Activated CD8-positive, alpha-beta T cell treated with anti-CD3 and anti-CD28 coated beads, Interleukin-2, amount 10 ng/mL, durations not matched to agents 7 days and 5 days (primary cell): ENCODE measurements at regions not wholly inside any gene's neighbourhood (a gene's known extent, or its start where the extent isn't known, plus 50 kb on each side); places are given as distances from the start of the nearest gene placed in this dataset.
"Not testable (repeated sequence)": the region's sequence is repeated elsewhere in the genome, so short reads cannot be mapped to it uniquely, and the experiment has no call there.

Experiments
- ATAC-seq: fragments of 150-1000 bp; cut with Tn5 transposase; one replicate; pipeline ENCODE4 v1.10.0; 2021; ENCODE audit warnings: moderate library complexity
- CTCF ChIA-PET: fragments of 350-600 bp; sonication (Branson Sonifier 250); formaldehyde crosslinking; loops from one replicate; lab custom pipeline; 2021; ENCODE audit warnings: antibody characterized with exemption; lab: Charles Lee
- POLR2A ChIA-PET: fragments of 350-600 bp; sonication (Branson Sonifier 250); formaldehyde crosslinking; loops from one replicate; lab custom pipeline; 2021; ENCODE audit warnings: antibody characterized with exemption; lab: Charles Lee
- DNase-seq: peaks from one replicate; pipeline ENCODE4 v3.0.0-alpha.2; 2020
- H3K27ac Mint-ChIP-seq: one replicate; pipeline ENCODE4 v1.8.0; 2021; ENCODE audit warnings: mild to moderate bottlenecking, mixed read lengths
- H3K27me3 Mint-ChIP-seq: one replicate; pipeline ENCODE4 v1.8.0; 2021; ENCODE audit warnings: low read depth, mixed read lengths
- H3K36me3 Mint-ChIP-seq: one replicate; pipeline ENCODE4 v1.8.0; 2021; ENCODE audit warnings: low read depth, mixed read lengths
- H3K4me1 Mint-ChIP-seq: one replicate; pipeline ENCODE4 v1.8.0; 2021; ENCODE audit warnings: low read depth, mixed read lengths
- H3K4me3 Mint-ChIP-seq: one replicate; pipeline ENCODE4 v1.8.0; 2021; ENCODE audit warnings: mild to moderate bottlenecking, mixed read lengths
- H3K9me3 Mint-ChIP-seq: one replicate; pipeline ENCODE4 v1.8.0; 2022; ENCODE audit warnings: mixed read lengths; ENCODE audit not compliant: insufficient read depth

DNA sequence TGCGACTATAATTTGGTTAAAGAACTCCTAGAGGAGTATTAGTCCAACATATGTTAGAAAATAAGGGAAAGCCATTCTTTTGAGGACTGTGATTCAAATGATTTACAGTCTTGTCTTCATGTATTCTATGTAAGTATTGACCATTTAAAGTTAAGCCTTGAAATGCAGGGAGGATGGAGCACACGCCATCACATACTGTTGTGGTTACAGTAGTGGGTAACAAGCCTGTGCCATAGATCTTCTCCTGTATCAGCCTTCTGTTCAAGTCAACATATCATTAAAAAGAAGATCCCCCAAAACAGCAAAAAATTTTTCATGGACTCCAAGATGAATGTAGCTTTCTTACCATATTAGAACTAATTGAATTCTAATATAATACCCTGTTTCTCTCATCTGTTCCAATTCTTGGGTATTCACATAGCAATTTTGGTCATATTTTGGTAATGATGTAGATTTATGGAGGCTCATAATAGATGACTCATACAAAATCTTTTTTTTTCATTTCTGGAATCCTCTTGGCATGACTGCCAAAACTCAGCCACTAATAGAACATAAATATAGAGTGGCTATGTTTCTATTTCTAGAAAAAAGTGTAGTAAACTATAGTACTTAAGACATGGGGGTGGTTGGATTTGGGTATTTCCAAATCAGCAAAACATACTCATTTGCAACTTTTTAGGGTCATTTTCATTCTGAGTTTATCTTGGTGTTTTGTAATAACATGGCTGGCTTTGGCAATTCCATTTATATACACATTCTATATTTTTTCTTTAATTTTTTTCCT, 413.5 kb downstream of the BCKDHB start:
- no peaks in the 10 kb centered on the region for H3K36me3 Mint-ChIP-seq
- POLR2A ChIA-PET: no interaction called here
- H3K27me3 Mint-ChIP-seq: no peaks in the 10 kb centered on the region
- H3K9me3 Mint-ChIP-seq: no peaks in the 10 kb centered on the region
- no peak overlapping the region for H3K27ac Mint-ChIP-seq
- no peak for ATAC-seq
- H3K4me1 Mint-ChIP-seq: peaks cover 9% of the 10 kb centered on the region
- no peak overlapping the region for H3K4me3 Mint-ChIP-seq
- DNase-seq: no peak
- CTCF ChIA-PET: no interaction called here

DNA sequence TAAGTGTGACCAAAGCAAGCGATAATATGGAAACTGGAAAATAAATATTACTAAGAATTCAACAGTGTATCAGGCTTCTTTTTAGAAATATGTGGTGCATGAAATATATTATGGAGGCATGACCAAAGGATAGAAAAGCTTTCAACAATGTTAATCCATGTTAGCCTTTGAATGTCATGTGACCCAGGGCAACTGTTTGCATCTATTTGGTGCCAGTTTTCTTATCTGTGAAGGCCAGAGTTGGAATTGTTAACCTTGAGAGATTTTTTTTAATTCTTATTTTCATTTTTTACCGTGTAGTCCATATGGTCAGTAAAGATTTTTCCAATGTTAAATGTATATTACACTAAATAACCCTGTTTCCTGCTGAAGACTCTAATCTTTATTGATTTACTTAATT, 411.1 kb downstream of the BCKDHB start:
- Mint-ChIP-seq H3K4me1 (no peaks in the 10 kb centered on the region), H3K9me3 (no peaks in the 10 kb centered on the region), H3K27ac (no peak overlapping the region), H3K36me3 (no peaks in the 10 kb centered on the region), H3K4me3 (no peak overlapping the region), H3K27me3 (no peaks in the 10 kb centered on the region)
- ATAC-seq: no peak
- POLR2A ChIA-PET: no interaction called here
- CTCF ChIA-PET: no interaction called here
- DNase-seq: no peak

DNA sequence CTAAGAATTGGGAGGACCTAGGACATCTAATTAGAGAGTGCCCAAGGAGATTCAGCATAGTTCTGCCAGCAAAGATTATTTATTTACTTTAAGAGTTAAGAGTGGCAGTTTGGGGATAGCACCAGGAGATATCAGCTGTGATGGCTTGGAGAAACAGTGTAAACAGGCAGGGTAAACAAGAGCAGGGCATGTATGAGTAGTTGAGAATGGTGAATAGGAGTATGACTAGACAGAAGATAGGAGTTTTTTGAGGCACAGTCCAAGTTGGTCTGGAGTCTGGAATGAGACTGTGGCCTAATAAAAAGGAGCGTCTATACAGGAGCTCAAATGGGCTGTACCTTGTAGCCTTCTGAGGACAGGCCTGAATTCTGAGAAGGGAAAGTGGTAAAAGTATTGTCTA, 404.1 kb downstream of the BCKDHB start:
- DNase-seq, H3K9me3 Mint-ChIP-seq, H3K27ac Mint-ChIP-seq, H3K4me1 Mint-ChIP-seq, H3K4me3 Mint-ChIP-seq, POLR2A ChIA-PET, H3K36me3 Mint-ChIP-seq, CTCF ChIA-PET, ATAC-seq, H3K27me3 Mint-ChIP-seq: not testable (repeated sequence)

DNA sequence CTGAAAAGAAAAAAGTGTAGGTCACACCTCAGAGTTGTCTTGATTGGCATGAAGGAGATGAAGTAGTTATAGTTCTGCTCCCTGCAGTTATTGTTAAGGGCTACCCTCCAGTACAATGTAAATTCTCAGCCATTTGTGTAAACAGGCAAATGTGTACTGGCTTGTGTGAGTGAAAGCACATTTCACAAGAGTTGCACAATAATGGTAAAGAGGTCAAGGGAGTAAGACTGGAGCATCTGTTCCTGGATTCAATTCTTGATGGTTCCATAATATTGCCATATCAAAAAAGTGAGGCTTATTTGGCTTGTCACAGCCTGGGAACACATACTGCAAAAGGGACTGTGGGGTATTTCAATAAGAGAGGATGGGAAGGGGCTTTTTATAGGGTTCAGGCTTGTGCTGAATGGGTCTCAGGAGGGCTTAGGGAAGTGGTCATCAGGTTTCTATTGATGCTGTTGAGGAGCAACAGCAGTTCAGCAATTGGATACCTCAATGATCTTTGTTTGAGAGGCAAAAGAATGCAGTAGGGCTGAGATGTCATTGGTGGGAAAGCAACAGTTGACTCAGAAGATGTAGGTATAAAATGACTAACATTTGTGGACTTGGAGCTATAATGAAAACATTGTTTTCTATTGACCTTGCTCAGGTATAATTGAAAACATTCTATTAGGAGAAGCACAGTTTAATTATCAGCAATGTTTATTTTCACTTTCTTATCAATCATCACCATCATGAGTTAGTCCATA, 402.6 kb downstream of the BCKDHB start:
- Mint-ChIP-seq H3K4me1 (no peaks in the 10 kb centered on the region), H3K36me3 (no peaks in the 10 kb centered on the region), H3K4me3 (no peak overlapping the region), H3K9me3 (no peaks in the 10 kb centered on the region), H3K27me3 (no peaks in the 10 kb centered on the region), H3K27ac (no peak overlapping the region)
- ATAC-seq (no peak), DNase-seq (no peak)
- POLR2A ChIA-PET: no interaction called here
- CTCF ChIA-PET: no interaction called here

DNA sequence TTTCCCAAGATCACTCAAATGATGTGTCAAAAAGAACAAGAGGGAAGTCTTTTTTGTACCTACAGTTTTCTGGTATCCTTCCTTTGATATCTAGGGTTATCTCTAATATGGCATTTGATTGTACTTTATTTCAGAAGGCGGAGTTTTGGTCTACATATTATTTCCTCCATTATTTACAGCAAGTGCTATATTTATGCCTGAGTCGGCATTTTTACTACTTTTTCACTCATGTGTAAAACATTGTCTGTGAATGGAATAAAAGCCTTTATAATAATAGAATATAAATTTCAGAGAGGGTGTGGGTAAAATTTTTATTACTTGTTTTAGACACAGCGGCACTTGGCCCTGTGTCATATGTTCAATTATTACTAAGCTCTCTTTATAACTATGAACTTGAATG, 398.4 kb downstream of the BCKDHB start:
- Mint-ChIP-seq H3K9me3 (no peaks in the 10 kb centered on the region), H3K27me3 (no peaks in the 10 kb centered on the region), H3K4me3 (no peak overlapping the region), H3K4me1 (no peaks in the 10 kb centered on the region), H3K27ac (no peak overlapping the region), H3K36me3 (no peaks in the 10 kb centered on the region)
- DNase-seq (no peak), ATAC-seq (no peak)
- POLR2A ChIA-PET: no interaction called here
- CTCF ChIA-PET: no interaction called here

DNA sequence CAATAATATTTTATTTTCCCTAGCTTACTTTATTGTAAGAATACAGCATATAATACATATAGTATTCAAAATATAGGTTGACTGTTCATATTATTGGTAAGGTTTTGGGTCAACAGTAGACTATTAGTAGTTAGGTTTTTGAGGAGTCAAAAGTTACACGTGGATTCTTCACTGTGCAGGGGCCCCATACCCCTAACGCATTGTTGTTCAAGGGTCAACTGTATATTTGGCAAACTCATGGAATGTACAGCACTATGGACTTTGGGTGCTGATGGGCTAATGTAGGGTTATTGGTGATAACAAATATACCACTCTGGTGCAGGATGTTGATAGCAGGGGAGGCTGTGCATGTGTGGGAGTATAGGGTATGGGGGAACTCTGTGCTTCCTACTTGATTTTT, 397.2 kb downstream of the BCKDHB start:
- Mint-ChIP-seq H3K27ac (no peak overlapping the region), H3K27me3 (no peaks in the 10 kb centered on the region), H3K4me3 (no peak overlapping the region), H3K36me3 (no peaks in the 10 kb centered on the region), H3K4me1 (no peaks in the 10 kb centered on the region), H3K9me3 (no peaks in the 10 kb centered on the region)
- CTCF ChIA-PET: no interaction called here
- POLR2A ChIA-PET: no interaction called here
- DNase-seq: no peak
- no peak for ATAC-seq

DNA sequence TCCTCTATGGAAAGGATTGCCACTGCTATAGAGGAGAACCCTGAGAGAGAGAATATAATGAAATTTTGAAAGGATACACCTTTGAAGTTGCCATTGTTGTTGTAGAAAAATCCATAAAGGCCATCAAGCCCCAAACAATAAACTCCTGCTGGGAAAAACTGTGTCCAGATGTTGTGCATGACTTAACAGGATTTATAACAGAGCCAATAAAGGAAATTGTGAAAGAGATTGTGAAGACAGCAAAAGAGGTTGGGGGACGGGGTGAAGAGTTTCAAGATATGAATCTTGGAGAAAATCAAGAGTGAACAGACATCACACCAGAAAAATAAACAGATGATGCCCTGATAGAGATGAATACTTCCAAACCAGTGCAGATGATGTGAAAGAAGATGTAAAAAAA, 396.4 kb downstream of the BCKDHB start:
- Mint-ChIP-seq H3K9me3 (no peaks in the 10 kb centered on the region), H3K4me1 (no peaks in the 10 kb centered on the region), H3K27ac (no peak overlapping the region), H3K36me3 (no peaks in the 10 kb centered on the region), H3K27me3 (no peaks in the 10 kb centered on the region), H3K4me3 (no peak overlapping the region)
- ATAC-seq (no peak), DNase-seq (no peak)
- ChIA-PET POLR2A (no interaction called here), CTCF (no interaction called here)

DNA sequence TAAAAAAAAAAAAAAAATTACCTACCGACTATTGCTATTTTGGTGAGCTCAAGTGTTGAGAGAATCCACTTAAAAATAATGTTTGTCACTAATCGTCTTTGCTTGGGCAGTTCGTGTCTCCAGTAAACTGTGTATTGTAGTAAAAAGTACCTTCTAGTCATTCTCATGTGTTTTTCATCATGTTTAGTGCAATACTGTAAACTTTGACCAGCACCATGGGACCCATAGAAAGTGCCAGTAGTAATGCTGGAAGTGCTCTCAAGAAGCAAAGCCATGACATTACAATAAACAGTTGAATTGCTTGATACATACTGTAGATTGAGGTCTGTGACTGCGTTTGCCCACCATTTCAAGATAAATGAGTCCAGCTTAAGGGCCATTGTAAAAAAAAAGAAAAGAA, 395.2 kb downstream of the BCKDHB start:
- H3K36me3 Mint-ChIP-seq: no peaks in the 10 kb centered on the region
- no peaks in the 10 kb centered on the region for H3K9me3 Mint-ChIP-seq
- ChIA-PET POLR2A (no interaction called here), CTCF (no interaction called here)
- H3K4me3 Mint-ChIP-seq: no peak overlapping the region
- H3K27me3 Mint-ChIP-seq: no peaks in the 10 kb centered on the region
- ATAC-seq (no peak), DNase-seq (no peak)
- no peak overlapping the region for H3K27ac Mint-ChIP-seq
- H3K4me1 Mint-ChIP-seq: no peaks in the 10 kb centered on the region

DNA sequence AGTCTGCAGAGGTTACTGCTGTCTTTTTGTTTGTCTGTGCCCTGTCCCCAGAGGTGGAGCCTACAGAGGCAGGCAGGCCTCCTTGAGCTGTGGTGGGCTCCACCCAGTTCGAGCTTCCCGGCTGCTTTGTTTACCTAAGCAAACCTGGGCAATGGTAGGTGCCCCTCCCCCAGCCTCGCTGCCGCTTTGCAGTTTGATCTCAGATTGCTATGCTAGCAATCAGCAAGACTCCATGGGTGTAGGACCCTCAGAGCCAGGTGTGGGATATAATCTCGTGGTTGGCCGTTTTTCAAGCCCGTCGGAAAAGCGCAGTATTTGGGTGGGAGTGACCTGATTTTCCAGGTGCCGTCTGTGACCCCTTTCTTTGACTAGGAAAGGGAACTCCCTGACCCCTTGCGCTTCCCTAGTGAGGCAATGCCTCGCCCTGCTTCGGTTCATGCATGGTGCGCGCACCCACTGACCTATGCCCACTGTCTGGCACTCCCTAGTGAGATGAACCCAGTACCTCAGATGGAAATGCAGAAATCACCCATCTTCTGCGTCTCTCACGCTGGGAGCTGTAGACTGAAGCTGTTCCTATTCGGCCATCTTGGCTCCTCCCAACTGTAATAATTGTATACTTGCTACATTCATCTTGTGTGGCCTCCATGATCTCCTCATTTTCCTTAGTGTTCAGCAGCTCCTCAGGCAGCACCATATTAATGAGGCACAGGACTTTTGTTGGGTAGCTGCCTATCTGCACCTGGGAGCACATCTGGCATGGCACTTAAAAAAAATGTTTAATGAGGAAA, 391.4 kb downstream of the BCKDHB start:
- DNase-seq, H3K4me1 Mint-ChIP-seq, H3K27me3 Mint-ChIP-seq, POLR2A ChIA-PET, CTCF ChIA-PET, H3K27ac Mint-ChIP-seq, ATAC-seq, H3K36me3 Mint-ChIP-seq, H3K9me3 Mint-ChIP-seq, H3K4me3 Mint-ChIP-seq: not testable (repeated sequence)

DNA sequence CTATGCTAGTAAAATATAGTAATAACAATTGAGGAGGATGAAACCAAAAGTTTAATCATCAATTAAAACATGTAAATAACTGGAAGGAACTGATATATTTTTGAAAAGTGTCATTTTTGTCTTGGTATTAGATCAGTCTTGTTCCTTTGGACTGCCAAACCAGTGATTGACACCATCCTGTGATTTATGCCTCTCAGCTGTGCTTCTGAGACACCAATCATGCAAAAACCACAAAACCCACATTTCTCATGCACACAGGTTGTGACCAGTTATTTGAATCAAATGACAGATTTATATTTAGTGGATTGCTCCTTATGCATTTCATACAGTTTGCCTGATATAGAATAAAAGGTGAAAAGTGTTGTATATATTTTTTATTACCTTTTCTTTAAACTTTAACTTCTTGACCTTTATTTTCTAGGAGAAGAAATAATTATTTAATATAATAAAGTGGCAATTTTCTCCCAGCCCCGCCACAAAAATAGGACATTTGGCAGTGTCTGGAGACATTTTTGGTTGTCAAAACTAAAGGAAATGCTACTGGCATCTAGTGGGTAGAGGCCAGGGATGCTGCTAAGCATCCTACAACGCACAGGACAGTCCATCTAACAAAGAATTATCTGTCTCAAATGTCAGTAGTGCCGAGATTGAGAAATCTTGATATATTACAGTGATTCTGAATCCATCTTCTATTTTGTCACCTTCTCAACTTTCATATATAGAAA, 383.6 kb downstream of the BCKDHB start:
- CTCF ChIA-PET: no interaction called here
- POLR2A ChIA-PET: no interaction called here
- H3K4me3 Mint-ChIP-seq: no peak overlapping the region

DNA sequence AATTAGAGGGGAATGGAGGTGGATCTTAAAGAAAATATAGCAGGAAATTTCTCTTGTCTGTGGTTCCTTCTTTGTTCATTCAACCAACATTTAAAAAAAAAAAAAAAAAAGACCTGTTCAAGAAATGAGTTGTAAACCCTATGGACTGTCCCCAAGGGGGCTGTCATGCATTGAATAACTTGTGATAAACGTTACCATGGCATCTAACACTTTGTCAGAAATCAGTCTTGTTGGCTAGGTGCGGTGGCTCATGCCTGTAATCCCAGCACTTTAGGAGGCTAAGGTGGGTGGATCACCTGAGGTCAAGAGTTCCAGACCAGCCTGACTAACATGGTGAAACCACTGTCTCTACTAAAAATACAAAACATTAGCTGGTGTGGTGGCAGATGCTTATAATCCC, 381.7 kb downstream of the BCKDHB start:
- CTCF ChIA-PET: no interaction called here
- H3K4me3 Mint-ChIP-seq: no peak overlapping the region
- H3K9me3 Mint-ChIP-seq: no peaks in the 10 kb centered on the region
- no peaks in the 10 kb centered on the region for H3K36me3 Mint-ChIP-seq
- DNase-seq (no peak), ATAC-seq (no peak)
- no peak overlapping the region for H3K27ac Mint-ChIP-seq
- POLR2A ChIA-PET: no interaction called here
- H3K4me1 Mint-ChIP-seq: no peaks in the 10 kb centered on the region
- H3K27me3 Mint-ChIP-seq: no peaks in the 10 kb centered on the region

More for the DNA sequence above, 383.6 kb downstream of the BCKDHB start:
- DNase-seq (no peak), ATAC-seq (no peak)
- H3K36me3 Mint-ChIP-seq: no peaks in the 10 kb centered on the region
- no peaks in the 10 kb centered on the region for H3K27me3 Mint-ChIP-seq
- no peaks in the 10 kb centered on the region for H3K9me3 Mint-ChIP-seq
- H3K4me1 Mint-ChIP-seq: no peaks in the 10 kb centered on the region
- no peak overlapping the region for H3K27ac Mint-ChIP-seq
